Astrocyte (in vitro differentiated cells and primary cell): ENCODE measurements at regions not wholly inside any gene's neighbourhood (a gene's known extent, or its start where the extent isn't known, plus 50 kb on each side); places are given as distances from the start of the nearest gene placed in this dataset.

ENCODE experiments used
- DNase-seq: peaks from one replicate; pipeline ENCODE4 v3.0.0-alpha.2; 2010; ENCODE audit warnings: low read depth
- FAIRE-seq: peaks from 2 replicates; lab custom pipeline; 2011; peaks lifted over from hg19 to GRCh38; lab: Jason Lieb, UNC
- H2AFZ ChIP-seq: 2 replicates; pipeline ENCODE4 v1.6.0; 2012; ENCODE audit warnings: low read depth, low read length, inconsistent platforms
- H3K27ac ChIP-seq: 2 replicates; pipeline ENCODE4 v1.5.1; 2011; ENCODE audit warnings: low read depth, low read length, inconsistent platforms
- H3K27me3 ChIP-seq: 2 replicates; pipeline ENCODE4 v1.6.0; 2011; ENCODE audit warnings: low read length, inconsistent platforms; ENCODE audit not compliant: insufficient read depth
- H3K36me3 ChIP-seq: 2 replicates; pipeline ENCODE4 v1.5.1; 2011; ENCODE audit warnings: low read length, inconsistent platforms; ENCODE audit not compliant: insufficient read depth
- H3K4me1 ChIP-seq: 2 replicates; pipeline ENCODE4 v1.5.1; 2011; ENCODE audit warnings: low read length, inconsistent platforms; ENCODE audit not compliant: insufficient read depth
- H3K4me2 ChIP-seq: 2 replicates; pipeline ENCODE4 v1.6.0; 2012; ENCODE audit warnings: low read length, inconsistent platforms
- H3K4me3 ChIP-seq: 2 replicates; pipeline ENCODE4 v1.5.1; 2011; ENCODE audit warnings: low read depth, mild to moderate bottlenecking, low read length, inconsistent platforms; ENCODE audit not compliant: insufficient read depth
- H3K79me2 ChIP-seq: 2 replicates; pipeline ENCODE4 v1.6.0; 2012; ENCODE audit warnings: mild to moderate bottlenecking, low read length, inconsistent platforms; ENCODE audit not compliant: insufficient read depth
- H3K9ac ChIP-seq: 2 replicates; pipeline ENCODE4 v1.6.0; 2012; ENCODE audit warnings: mild to moderate bottlenecking, low read length, inconsistent platforms
- H3K9me3 ChIP-seq: 2 replicates; pipeline ENCODE4 v1.5.1; 2012; ENCODE audit warnings: low read depth, mild to moderate bottlenecking, low read length, inconsistent platforms; ENCODE audit not compliant: insufficient read depth
- H4K20me1 ChIP-seq: 2 replicates; pipeline ENCODE4 v1.6.0; 2012; ENCODE audit warnings: low read length, inconsistent platforms; ENCODE audit not compliant: insufficient read depth
- H3K27ac Mint-ChIP-seq: one replicate; pipeline ENCODE4 v1.8.0; 2021; ENCODE audit warnings: mild to moderate bottlenecking, mixed read lengths; ENCODE audit not compliant: unreplicated experiment
- H3K27me3 Mint-ChIP-seq: one replicate; pipeline ENCODE4 v1.8.0; 2021; ENCODE audit warnings: low read depth, mixed read lengths; ENCODE audit not compliant: unreplicated experiment
- H3K36me3 Mint-ChIP-seq: one replicate; pipeline ENCODE4 v1.8.0; 2021; ENCODE audit warnings: low read depth, mixed read lengths; ENCODE audit not compliant: unreplicated experiment
- H3K4me1 Mint-ChIP-seq: one replicate; pipeline ENCODE4 v1.8.0; 2021; ENCODE audit warnings: low read depth, mixed read lengths; ENCODE audit not compliant: unreplicated experiment
- H3K4me3 Mint-ChIP-seq: one replicate; pipeline ENCODE4 v1.8.0; 2021; ENCODE audit warnings: mild to moderate bottlenecking, moderate library complexity, mixed read lengths; ENCODE audit not compliant: unreplicated experiment
- H3K9me3 Mint-ChIP-seq: one replicate; pipeline ENCODE4 v1.8.0; 2021; ENCODE audit warnings: mild to moderate bottlenecking, mixed read lengths; ENCODE audit not compliant: unreplicated experiment
- EZH2 ChIP-seq: IDR thresholded peaks from 2 replicates; pipeline ENCODE4 v1.6.1; 2012; ENCODE audit warnings: mild to moderate bottlenecking, low read length, inconsistent platforms; ENCODE audit not compliant: insufficient read depth
- TF ChIP-seq, protein P1 (sequence below): IDR thresholded peaks from 2 replicates; pipeline ENCODE4 v1.5.1; 2011; ENCODE audit warnings: low read depth, mild to moderate bottlenecking, inconsistent platforms, low read length, moderate library complexity; ENCODE audit not compliant: insufficient read depth

DNA sequence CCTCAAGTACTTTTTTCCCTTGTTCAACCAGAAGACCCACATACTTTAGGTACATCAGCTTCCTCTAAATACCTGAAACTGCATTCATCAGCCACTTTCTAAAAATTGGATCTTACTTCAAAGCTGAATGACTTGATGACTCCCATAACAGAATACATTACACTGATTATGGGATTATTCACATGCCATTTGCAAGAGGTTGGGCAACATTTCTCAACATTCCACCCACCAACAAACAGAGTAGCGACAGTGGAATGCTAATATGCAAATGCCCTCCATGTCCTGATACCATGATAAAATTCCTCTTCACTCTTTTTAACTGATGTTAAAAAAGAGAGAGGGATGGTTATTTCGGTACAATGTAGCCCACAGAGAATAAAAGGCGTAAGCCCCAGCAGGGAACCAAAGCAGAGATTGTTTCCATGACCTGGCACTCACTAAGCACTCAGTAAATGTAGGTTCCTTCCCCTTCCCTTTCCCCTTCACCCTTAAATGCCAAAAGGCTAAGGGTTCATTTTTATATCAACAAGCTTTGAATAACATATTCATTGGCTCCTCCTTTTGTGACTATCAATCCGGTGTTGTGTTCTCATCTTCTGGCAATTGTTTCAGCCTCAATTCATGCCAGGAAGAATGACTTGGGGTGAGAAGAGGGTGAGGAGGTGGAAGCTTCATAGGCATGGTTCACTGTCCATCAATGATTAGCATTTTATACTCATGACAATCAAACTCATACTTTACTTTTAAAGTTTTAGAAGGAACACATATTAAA, 317.2 kb downstream of the DHX15 start:
- Histone ChIP-seq H2AFZ (no peak overlapping the region), H3K4me1 (peaks cover 12% of the 10 kb centered on the region), H3K36me3 (no peaks in the 10 kb centered on the region), H3K27me3 (no peaks in the 10 kb centered on the region), H3K4me3 (no peak overlapping the region), H3K9ac (no peak overlapping the region), H3K79me2 (no peaks in the 10 kb centered on the region), H3K4me2 (peak overlapping the region; percentile 53), H3K9me3 (no peaks in the 10 kb centered on the region), H3K27ac (peak overlapping the region; percentile 12), H4K20me1 (no peaks in the 10 kb centered on the region)
- FAIRE-seq (peak; percentile 17), DNase-seq (peak; percentile 98)
- H3K9me3 Mint-ChIP-seq: no peaks in the 10 kb centered on the region
- peaks cover 19% of the 10 kb centered on the region for H3K4me1 Mint-ChIP-seq
- TF ChIP-seq, protein P1, sequence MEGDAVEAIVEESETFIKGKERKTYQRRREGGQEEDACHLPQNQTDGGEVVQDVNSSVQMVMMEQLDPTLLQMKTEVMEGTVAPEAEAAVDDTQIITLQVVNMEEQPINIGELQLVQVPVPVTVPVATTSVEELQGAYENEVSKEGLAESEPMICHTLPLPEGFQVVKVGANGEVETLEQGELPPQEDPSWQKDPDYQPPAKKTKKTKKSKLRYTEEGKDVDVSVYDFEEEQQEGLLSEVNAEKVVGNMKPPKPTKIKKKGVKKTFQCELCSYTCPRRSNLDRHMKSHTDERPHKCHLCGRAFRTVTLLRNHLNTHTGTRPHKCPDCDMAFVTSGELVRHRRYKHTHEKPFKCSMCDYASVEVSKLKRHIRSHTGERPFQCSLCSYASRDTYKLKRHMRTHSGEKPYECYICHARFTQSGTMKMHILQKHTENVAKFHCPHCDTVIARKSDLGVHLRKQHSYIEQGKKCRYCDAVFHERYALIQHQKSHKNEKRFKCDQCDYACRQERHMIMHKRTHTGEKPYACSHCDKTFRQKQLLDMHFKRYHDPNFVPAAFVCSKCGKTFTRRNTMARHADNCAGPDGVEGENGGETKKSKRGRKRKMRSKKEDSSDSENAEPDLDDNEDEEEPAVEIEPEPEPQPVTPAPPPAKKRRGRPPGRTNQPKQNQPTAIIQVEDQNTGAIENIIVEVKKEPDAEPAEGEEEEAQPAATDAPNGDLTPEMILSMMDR: no peak
- no peak for TF ChIP-seq EZH2
- no peak overlapping the region for H3K4me3 Mint-ChIP-seq
- H3K27me3 Mint-ChIP-seq: no peaks in the 10 kb centered on the region
- no peak overlapping the region for H3K27ac Mint-ChIP-seq
- H3K36me3 Mint-ChIP-seq: no peaks in the 10 kb centered on the region

GRCh38 chr4:24265989-24266388, 318.4 kb downstream of the DHX15 start:
- H3K4me2 ChIP-seq: no peak overlapping the region

More at GRCh38 chr4:24265989-24266388, 318.4 kb downstream of the DHX15 start:
- no peak overlapping the region for H2AFZ ChIP-seq
- DNase-seq: no peak
- no peaks in the 10 kb centered on the region for H3K9me3 Mint-ChIP-seq
- no peak overlapping the region for H3K4me3 Mint-ChIP-seq
- H3K27me3 ChIP-seq: no peaks in the 10 kb centered on the region
- H3K9me3 ChIP-seq: no peaks in the 10 kb centered on the region
- FAIRE-seq: no peak
- no peak overlapping the region for H3K4me3 ChIP-seq
- no peak overlapping the region for H3K27ac ChIP-seq
- H3K36me3 Mint-ChIP-seq: no peaks in the 10 kb centered on the region
- H3K27ac Mint-ChIP-seq: no peak overlapping the region
- no peaks in the 10 kb centered on the region for H3K27me3 Mint-ChIP-seq
- no peak for TF ChIP-seq EZH2
- TF ChIP-seq, protein P1: no peak
- no peaks in the 10 kb centered on the region for H3K36me3 ChIP-seq
- H4K20me1 ChIP-seq: no peaks in the 10 kb centered on the region
- H3K9ac ChIP-seq: no peak overlapping the region
- H3K4me1 ChIP-seq: peaks cover 17% of the 10 kb centered on the region
- peaks cover 25% of the 10 kb centered on the region for H3K4me1 Mint-ChIP-seq
- H3K79me2 ChIP-seq: no peaks in the 10 kb centered on the region
